NB4 (cell line): ENCODE measurements at regions not wholly inside any gene's neighbourhood (a gene's known extent, or its start where the extent isn't known, plus 50 kb on each side); places are given as distances from the start of the nearest gene placed in this dataset.

ENCODE experiments used
- CTCF ChIP-seq: IDR thresholded peaks from one replicate; pipeline ENCODE4 v1.5.1; 2012; ENCODE audit warnings: low read depth, low read length
- MAX ChIP-seq: IDR thresholded peaks from 2 replicates; pipeline ENCODE4 v1.6.1; 2011; ENCODE audit warnings: low read depth, low read length
- MYC ChIP-seq: IDR thresholded peaks from 2 replicates; pipeline ENCODE4 v1.6.1; 2011; ENCODE audit warnings: low read depth, low read length
- POLR2A ChIP-seq: IDR thresholded peaks from 2 replicates; pipeline ENCODE4 v1.6.1; 2011; ENCODE audit warnings: mild to moderate bottlenecking; ENCODE audit not compliant: insufficient read length; ENCODE audit errors: extremely low read depth

GRCh38 chr21:23045955-23046354 is 2047.7 kb downstream of the NCAM2 start:
- TF ChIP-seq CTCF: no peak
- no peak for TF ChIP-seq MAX
- no peak for TF ChIP-seq POLR2A
- TF ChIP-seq MYC: no peak
